Cardiac muscle cell (in vitro differentiated cells and primary cell): ENCODE measurements at regions not wholly inside any gene's neighbourhood (a gene's known extent, or its start where the extent isn't known, plus 50 kb on each side); places are given as distances from the start of the nearest gene placed in this dataset.

Experiments
- DNase-seq, 2 donors: peaks; one replicate each; pipeline versions ENCODE4 v3.0.0 to v3.0.0-alpha.2; 2010 to 2017; ENCODE audit warnings: low read depth in 1 of 2, low spot score in 1 of 2
- H3K27ac ChIP-seq: fragments of 200-600 bp; sonication (generic); 2 replicates; pipeline ENCODE4 v1.5.1; 2016
- H3K27me3 ChIP-seq: fragments of 200-600 bp; sonication (generic); 2 replicates; pipeline ENCODE4 v1.6.0; 2016; ENCODE audit warnings: control low read depth
- H3K36me3 ChIP-seq: fragments of 200-600 bp; sonication (generic); 2 replicates; pipeline ENCODE4 v1.5.1; 2016; ENCODE audit warnings: control low read depth
- H3K4me1 ChIP-seq: fragments of 200-600 bp; sonication (generic); 2 replicates; pipeline ENCODE4 v1.8.1; 2017; ENCODE audit warnings: low read depth, mild to moderate bottlenecking, mixed run types
- H3K4me3 ChIP-seq: fragments of 200-600 bp; sonication (generic); 2 replicates; pipeline ENCODE4 v1.5.1; 2016; ENCODE audit warnings: mild to moderate bottlenecking
- H3K9me3 ChIP-seq: fragments of 200-600 bp; sonication (generic); 2 replicates; pipeline ENCODE4 v1.5.1; 2017; ENCODE audit warnings: low read depth, mild to moderate bottlenecking, control low read depth
- TF ChIP-seq, protein P1 (sequence below): IDR thresholded peaks from 2 replicates; pipeline ENCODE4 v1.5.1; 2012; ENCODE audit warnings: low read depth, mild to moderate bottlenecking, low read length

DNA sequence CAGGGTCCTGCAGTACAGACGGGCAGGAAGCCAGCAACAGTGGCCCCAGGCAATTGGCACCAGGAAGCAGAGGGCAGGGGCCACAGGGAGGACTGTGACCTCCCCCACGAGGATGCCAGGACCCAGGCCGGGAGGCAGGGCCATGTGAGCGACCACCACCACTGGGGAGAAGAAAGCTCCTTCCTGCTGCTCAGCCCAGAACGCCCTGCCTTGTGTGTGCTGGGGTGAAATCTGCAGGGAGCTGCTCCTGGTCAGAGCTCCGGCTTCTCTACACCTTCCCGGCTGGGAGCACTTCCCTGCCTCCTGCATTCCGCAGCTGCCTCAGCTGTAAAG lies 100.4 kb downstream of the HMX1 start:
- DNase-seq = peak in 1 of 2 donors; percentile 9
- Histone ChIP-seq H3K36me3 (no peaks in the 10 kb centered on the region), H3K27ac (no peak overlapping the region), H3K27me3 (no peaks in the 10 kb centered on the region), H3K9me3 (no peaks in the 10 kb centered on the region), H3K4me1 (no peaks in the 10 kb centered on the region), H3K4me3 (no peak overlapping the region)
- TF ChIP-seq, protein P1, sequence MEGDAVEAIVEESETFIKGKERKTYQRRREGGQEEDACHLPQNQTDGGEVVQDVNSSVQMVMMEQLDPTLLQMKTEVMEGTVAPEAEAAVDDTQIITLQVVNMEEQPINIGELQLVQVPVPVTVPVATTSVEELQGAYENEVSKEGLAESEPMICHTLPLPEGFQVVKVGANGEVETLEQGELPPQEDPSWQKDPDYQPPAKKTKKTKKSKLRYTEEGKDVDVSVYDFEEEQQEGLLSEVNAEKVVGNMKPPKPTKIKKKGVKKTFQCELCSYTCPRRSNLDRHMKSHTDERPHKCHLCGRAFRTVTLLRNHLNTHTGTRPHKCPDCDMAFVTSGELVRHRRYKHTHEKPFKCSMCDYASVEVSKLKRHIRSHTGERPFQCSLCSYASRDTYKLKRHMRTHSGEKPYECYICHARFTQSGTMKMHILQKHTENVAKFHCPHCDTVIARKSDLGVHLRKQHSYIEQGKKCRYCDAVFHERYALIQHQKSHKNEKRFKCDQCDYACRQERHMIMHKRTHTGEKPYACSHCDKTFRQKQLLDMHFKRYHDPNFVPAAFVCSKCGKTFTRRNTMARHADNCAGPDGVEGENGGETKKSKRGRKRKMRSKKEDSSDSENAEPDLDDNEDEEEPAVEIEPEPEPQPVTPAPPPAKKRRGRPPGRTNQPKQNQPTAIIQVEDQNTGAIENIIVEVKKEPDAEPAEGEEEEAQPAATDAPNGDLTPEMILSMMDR = no peak

DNA sequence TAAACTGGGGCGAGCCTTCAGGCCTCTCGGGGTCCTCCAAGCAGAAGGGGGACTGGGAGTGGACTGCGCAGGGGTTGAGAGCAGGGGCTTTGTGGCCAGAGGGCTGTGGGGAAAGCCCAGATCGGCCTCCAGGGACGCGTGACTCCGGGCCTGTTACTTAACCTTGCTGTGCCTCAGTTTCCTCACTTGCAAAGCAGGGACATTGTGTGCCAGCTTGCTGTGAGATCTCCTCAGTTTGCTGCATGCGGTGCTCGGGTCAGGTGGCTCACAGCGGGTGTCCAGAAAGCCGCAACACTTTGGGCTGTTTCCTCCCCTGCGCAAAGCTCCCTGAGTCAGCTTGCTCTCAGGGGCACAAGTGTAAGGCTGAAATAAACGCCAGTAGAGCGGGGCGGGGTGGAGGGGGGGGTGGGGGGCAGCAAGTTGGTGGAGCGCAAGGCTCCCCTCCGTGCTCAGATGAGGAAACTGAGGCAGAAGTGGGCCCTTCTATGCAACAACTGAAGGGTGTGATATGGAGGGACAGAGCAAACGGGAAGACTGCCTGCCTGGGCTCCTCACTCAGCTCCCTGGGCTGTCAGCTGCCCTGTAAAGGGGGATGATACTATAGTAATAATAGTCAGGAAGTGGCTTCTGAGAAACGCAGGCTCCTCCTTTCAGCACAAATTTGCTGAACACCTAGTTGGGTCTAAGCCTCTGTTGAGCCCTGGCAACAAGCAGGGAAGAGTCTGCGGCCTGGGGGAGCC lies 101.0 kb downstream of the HMX1 start:
- Histone ChIP-seq H3K9me3 (no peaks in the 10 kb centered on the region), H3K27me3 (no peaks in the 10 kb centered on the region), H3K36me3 (no peaks in the 10 kb centered on the region), H3K4me3 (no peak overlapping the region), H3K27ac (no peak overlapping the region), H3K4me1 (no peaks in the 10 kb centered on the region)
- DNase-seq = no peak
- TF ChIP-seq, protein P1 = no peak

DNA sequence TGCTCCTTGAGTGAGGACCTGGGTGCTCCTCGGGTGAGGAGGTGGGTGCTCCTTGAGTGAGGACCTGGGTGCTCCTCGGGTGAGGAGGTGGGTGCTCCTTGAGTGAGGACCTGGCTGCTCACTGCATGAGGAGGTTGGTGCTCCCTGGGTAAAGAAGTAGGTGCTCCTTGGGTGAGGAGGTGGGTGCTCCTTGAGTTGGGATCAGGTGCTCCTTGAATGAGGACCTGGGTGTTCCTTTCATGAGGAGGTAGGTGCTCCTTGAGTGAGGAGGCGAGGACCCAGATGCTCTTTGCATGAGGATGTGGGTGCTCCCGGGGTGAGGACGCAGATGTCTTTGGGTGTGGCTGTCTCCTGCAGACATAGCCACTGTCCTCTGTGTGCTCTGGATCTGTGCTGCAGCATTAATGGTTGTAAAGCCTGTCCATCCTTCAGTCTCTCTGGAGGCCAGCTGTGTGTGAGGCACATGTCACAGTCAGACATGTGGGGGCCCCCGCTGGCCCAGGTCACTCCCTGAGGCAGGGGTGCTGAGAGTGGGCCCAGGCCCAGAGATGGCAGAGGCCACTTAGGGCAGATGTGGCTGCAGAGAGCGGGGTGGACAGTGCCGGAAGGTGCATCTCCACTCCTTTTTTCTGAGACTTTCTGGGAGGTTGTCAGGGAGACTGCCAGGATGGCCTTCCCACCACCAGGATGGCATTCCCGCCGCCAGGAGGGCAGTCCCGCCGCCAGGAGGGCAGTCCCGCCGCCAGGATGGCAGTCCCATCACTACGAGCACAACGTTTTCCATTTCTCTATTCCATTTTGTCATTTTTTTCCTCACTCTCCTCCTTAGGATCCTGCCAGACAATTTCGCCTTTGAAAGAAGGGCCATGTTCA lies 101.8 kb downstream of the HMX1 start:
- H3K36me3 ChIP-seq = no peaks in the 10 kb centered on the region
- no peaks in the 10 kb centered on the region for H3K27me3 ChIP-seq
- no peaks in the 10 kb centered on the region for H3K4me1 ChIP-seq
- H3K9me3 ChIP-seq = no peaks in the 10 kb centered on the region
- DNase-seq = no peak
- H3K27ac ChIP-seq = no peak overlapping the region
- H3K4me3 ChIP-seq = no peak overlapping the region
- TF ChIP-seq, protein P1 = no peak

DNA sequence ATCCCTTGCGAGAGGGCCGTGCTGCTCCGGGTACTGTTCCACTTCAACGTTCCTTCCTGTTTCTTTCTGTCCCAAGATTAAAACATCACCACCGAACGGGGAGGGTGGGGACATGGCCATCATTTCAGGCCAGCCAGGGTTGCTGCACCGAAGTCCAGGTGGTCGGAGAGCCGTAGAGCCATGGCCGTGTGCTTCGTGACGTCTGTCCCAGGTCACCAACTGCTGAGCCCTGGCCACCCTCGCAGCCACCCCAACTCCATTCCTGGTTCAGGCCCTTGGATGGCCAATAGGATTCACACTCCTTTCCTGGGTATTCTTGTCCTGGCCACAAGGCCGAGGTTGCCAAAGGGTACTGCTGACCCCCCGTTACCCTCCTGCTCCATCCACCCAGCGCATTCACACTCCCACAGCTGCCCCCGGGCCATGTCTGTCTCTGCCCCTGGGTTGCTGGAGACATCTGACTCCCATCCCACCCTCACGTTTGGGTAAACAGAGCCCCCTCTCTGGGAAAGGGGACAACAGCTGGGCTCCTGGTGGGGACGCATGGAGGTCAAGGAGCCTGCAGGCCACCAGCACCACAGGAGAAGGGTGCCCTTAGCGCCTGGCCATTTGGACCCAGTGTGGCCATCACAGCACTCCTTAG lies 103.2 kb downstream of the HMX1 start:
- DNase-seq = no peak

DNA sequence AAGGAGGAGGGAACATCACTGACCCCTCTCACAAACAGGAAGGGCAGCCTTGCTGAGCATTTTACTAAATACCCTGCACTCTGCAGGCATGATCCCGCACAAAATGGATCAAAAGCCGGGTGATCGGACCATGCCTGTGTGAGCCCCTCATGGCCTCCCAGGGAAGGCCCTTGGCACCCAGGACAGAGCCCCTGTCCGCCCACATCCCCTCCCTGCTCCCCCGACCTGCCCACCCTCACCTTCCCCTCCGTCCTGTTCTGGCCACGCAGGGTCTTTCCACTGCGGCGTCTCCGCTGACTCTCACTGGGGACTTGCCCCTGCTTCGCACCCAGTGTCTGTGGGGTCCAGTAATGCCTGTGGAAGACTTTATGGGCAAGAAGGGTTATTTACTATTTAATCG lies 105.0 kb downstream of the HMX1 start:
- Histone ChIP-seq H3K27me3 (no peaks in the 10 kb centered on the region), H3K4me1 (no peaks in the 10 kb centered on the region), H3K36me3 (no peaks in the 10 kb centered on the region), H3K27ac (no peak overlapping the region), H3K9me3 (no peaks in the 10 kb centered on the region), H3K4me3 (no peak overlapping the region)
- no peak for DNase-seq
- TF ChIP-seq, protein P1 = no peak

More for the DNA sequence above, 103.2 kb downstream of the HMX1 start:
- Histone ChIP-seq H3K4me1 (no peaks in the 10 kb centered on the region), H3K4me3 (no peak overlapping the region), H3K36me3 (no peaks in the 10 kb centered on the region), H3K9me3 (no peaks in the 10 kb centered on the region), H3K27ac (no peak overlapping the region), H3K27me3 (no peaks in the 10 kb centered on the region)
- TF ChIP-seq, protein P1 = no peak
